Ovary (tissue), 7 donors: ENCODE measurements at regions not wholly inside any gene's neighbourhood (a gene's known extent, or its start where the extent isn't known, plus 50 kb on each side); places are given as distances from the start of the nearest gene placed in this dataset.

ENCODE experiments used
- DNase-seq, 5 donors: peaks; one replicate each; pipeline ENCODE4 v3.0.0-alpha.2; 2019 to 2020
- H3K27ac ChIP-seq, 2 donors: fragments of 200-600 bp; one replicate each; pipeline versions ENCODE4 v1.5.1 to v1.8.0; 2019 to 2022
- H3K27me3 ChIP-seq: fragments of 200-600 bp; one replicate; pipeline ENCODE4 v1.8.0; 2022
- H3K36me3 ChIP-seq: fragments of 200-600 bp; sonication (generic); one replicate; pipeline ENCODE4 v1.5.1; 2019
- H3K4me1 ChIP-seq: one replicate; pipeline ENCODE4 v1.8.1; 2013; ENCODE audit warnings: mild to moderate bottlenecking, moderate library complexity; ENCODE audit not compliant: insufficient read depth
- H3K4me3 ChIP-seq: fragments of 200-600 bp; sonication (generic); one replicate; pipeline ENCODE4 v1.5.1; 2017
- H3K9me3 ChIP-seq, 2 donors: fragments of 200-600 bp in 1 of 2; sonication (generic) in 1 of 2; one replicate each; pipeline versions ENCODE4 v1.5.1 to v1.8.1; 2013 to 2019; ENCODE audit warnings: mild to moderate bottlenecking in 1 of 2, moderate library complexity in 1 of 2
- CTCF ChIP-seq, 3 donors: fragments of 450-650 bp in 2 of 3; fragments of 200-600 bp in 1 of 3; IDR thresholded peaks; one replicate each; pipeline versions ENCODE4 v1.5.1 to v1.8.0; 2016 to 2022; ENCODE audit warnings: antibody characterized with exemption in 3 of 3, mild to moderate bottlenecking in 1 of 3
- EP300 ChIP-seq: sonication (generic); formaldehyde crosslinking; IDR thresholded peaks from one replicate; pipeline ENCODE4 v1.6.1; 2017; ENCODE audit warnings: antibody characterized with exemption
- POLR2A ChIP-seq: fragments of 450-650 bp; IDR thresholded peaks from one replicate; pipeline ENCODE4 v1.6.1; 2017; ENCODE audit warnings: antibody characterized with exemption, mild to moderate bottlenecking, moderate library complexity
- WGBS, 3 donors: extraction: QIAGEN DNeasy Blood & Tissue Kit in 1 of 3; methylation state at CpG; one replicate each; pipeline versions ENCODE4 v1.1.5 to v1.1.7; 2013 to 2017; 5-methylcytosine and 5-hydroxymethylcytosine counted together
- intact Hi-C, 4 donors: fragments of 100-400 bp; cut with DNase I; formaldehyde crosslinking; loops; one replicate each; pipeline versions ENCODE4 v1.11.0 to v1.15.1; 2022 to 2023
- donor health status: DM: no; HTN: no; CAD: no; lungs with moderate emphysema.
- donor health status: DM: no; HTN: no; CAD: no.
- donor health status: Bipolar disorder and iron deficiency.
- donor health status: DM: no; HTN: no; CAD: no.
- donor health status: DM: yes; HTN: yes; CAD: no.

GRCh38 chr2:198973785-198974184 is 484.0 kb downstream of the SATB2 start:
- no peaks in the 10 kb centered on the region for H3K9me3 ChIP-seq
- H3K4me1 ChIP-seq, result no peaks in the 10 kb centered on the region
- 65 to 90% (median 83%) methylated on average over 2 of the region's 2 CpGs for WGBS, 3 donors
- H3K27me3 ChIP-seq, result no peaks in the 10 kb centered on the region
- TF ChIP-seq CTCF (IDR thresholded peaks at IDR 0.05) (no peak), POLR2A (no peak)
- H3K4me3 ChIP-seq, result no peak overlapping the region
- intact Hi-C loops, result no loop called here
- H3K36me3 ChIP-seq, result no peaks in the 10 kb centered on the region
- DNase-seq, result no peak
- H3K27ac ChIP-seq, result no peak overlapping the region

- 61 to 65% (median 62%) methylated on average over 3 of the region's 3 CpGs for WGBS, 3 donors
- TF ChIP-seq POLR2A (no peak), CTCF (IDR thresholded peaks at IDR 0.05) (no peak), EP300 (no peak)
- Histone ChIP-seq H3K4me3 (no peak overlapping the region), H3K36me3 (no peaks in the 10 kb centered on the region), H3K9me3 (no peaks in the 10 kb centered on the region), H3K4me1 (no peaks in the 10 kb centered on the region), H3K27ac (no peak overlapping the region), H3K27me3 (no peaks in the 10 kb centered on the region)
- intact Hi-C loops, result no loop called here
- DNase-seq, result no peak
Measured at GRCh38 chr2:198973181-198973580, 484.6 kb downstream of the SATB2 start.

GRCh38 chr2:198968545-198968944 is 489.2 kb downstream of the SATB2 start:
- Histone ChIP-seq H3K4me1 (no peaks in the 10 kb centered on the region), H3K4me3 (no peak overlapping the region), H3K36me3 (no peaks in the 10 kb centered on the region), H3K9me3 (no peaks in the 10 kb centered on the region), H3K27ac (no peak overlapping the region), H3K27me3 (no peaks in the 10 kb centered on the region)
- intact Hi-C loops, result no loop called here
- TF ChIP-seq EP300, result no peak
- TF ChIP-seq POLR2A, result no peak
- TF ChIP-seq CTCF (IDR thresholded peaks at IDR 0.05), result no peak
- DNase-seq, result no peak
- WGBS, 3 donors, result 56 to 63% (median 60%) methylated on average over 2 of the region's 2 CpGs

GRCh38 chr2:198966269-198966668 is 491.5 kb downstream of the SATB2 start:
- H3K27ac ChIP-seq, result no peak overlapping the region
- H3K36me3 ChIP-seq, result no peaks in the 10 kb centered on the region
- H3K9me3 ChIP-seq, result no peaks in the 10 kb centered on the region
- intact Hi-C loops, result no loop called here
- H3K27me3 ChIP-seq, result no peaks in the 10 kb centered on the region
- no peaks in the 10 kb centered on the region for H3K4me1 ChIP-seq
- TF ChIP-seq EP300 (no peak), POLR2A (no peak), CTCF (IDR thresholded peaks at IDR 0.05) (no peak)
- H3K4me3 ChIP-seq, result no peak overlapping the region
- DNase-seq, result no peak

GRCh38 chr2:198961547-198961946 is 496.2 kb downstream of the SATB2 start:
- no peak for DNase-seq
- Histone ChIP-seq H3K27me3 (no peaks in the 10 kb centered on the region), H3K27ac (no peak overlapping the region), H3K4me1 (no peaks in the 10 kb centered on the region), H3K36me3 (no peaks in the 10 kb centered on the region), H3K9me3 (no peaks in the 10 kb centered on the region), H3K4me3 (no peak overlapping the region)
- intact Hi-C loops, result no loop called here
- TF ChIP-seq CTCF (IDR thresholded peaks at IDR 0.05), result no peak
- TF ChIP-seq POLR2A, result no peak
- TF ChIP-seq EP300, result no peak
